Ectodermal cell (in vitro differentiated cells): ENCODE measurements at regions not wholly inside any gene's neighbourhood (a gene's known extent, or its start where the extent isn't known, plus 50 kb on each side); places are given as distances from the start of the nearest gene placed in this dataset.

Experiments
- H3K27ac ChIP-seq: 2 replicates; pipeline ENCODE4 v1.7.0; 2013; ENCODE audit warnings: mild to moderate bottlenecking, low read depth, low read length; ENCODE audit not compliant: insufficient read depth, poor library complexity, severe bottlenecking
- H3K27me3 ChIP-seq: 2 replicates; pipeline ENCODE4 v1.7.0; 2013; ENCODE audit warnings: mild to moderate bottlenecking, low read length; ENCODE audit not compliant: insufficient read depth, control insufficient read depth, poor library complexity, severe bottlenecking
- H3K36me3 ChIP-seq: one replicate; pipeline ENCODE4 v1.7.0; 2013; ENCODE audit warnings: low read length; ENCODE audit not compliant: control insufficient read depth, insufficient read depth
- H3K4me1 ChIP-seq: one replicate; pipeline ENCODE4 v1.7.0; 2013; ENCODE audit warnings: low read length; ENCODE audit not compliant: control insufficient read depth, insufficient read depth
- H3K4me3 ChIP-seq: 2 replicates; pipeline ENCODE4 v1.7.0; 2013; ENCODE audit warnings: low read depth, low read length, control low read depth; ENCODE audit not compliant: insufficient read depth
- H3K9me3 ChIP-seq: 2 replicates; pipeline ENCODE4 v1.7.0; 2013; ENCODE audit warnings: mild to moderate bottlenecking, low read length, moderate library complexity; ENCODE audit not compliant: control insufficient read depth
- WGBS, 2 experiments: methylation state at CpG; one replicate each; pipeline ENCODE4 v1.1.7; 2013; ENCODE audit warnings: missing lambda C conversion rate in 2 of 2; 5-methylcytosine and 5-hydroxymethylcytosine counted together

- no peak overlapping the region for H3K27ac ChIP-seq
- H3K4me3 ChIP-seq, result no peak overlapping the region
- 80 to 98% methylated on average over 2 of the region's 2 CpGs for WGBS, 2 experiments
- H3K4me1 ChIP-seq, result no peaks in the 10 kb centered on the region
- H3K27me3 ChIP-seq, result no peaks in the 10 kb centered on the region
- H3K9me3 ChIP-seq, result no peaks in the 10 kb centered on the region
- no peaks in the 10 kb centered on the region for H3K36me3 ChIP-seq
These were observed 766.7 kb upstream of the GHITM start for GRCh38 chr10:83372646-83373045.

- Histone ChIP-seq H3K4me1 (no peaks in the 10 kb centered on the region), H3K27me3 (no peaks in the 10 kb centered on the region), H3K4me3 (no peak overlapping the region), H3K27ac (no peak overlapping the region), H3K36me3 (no peaks in the 10 kb centered on the region), H3K9me3 (no peaks in the 10 kb centered on the region)
- 93 to 95% methylated on average over 2 of the region's 2 CpGs for WGBS, 2 experiments
These were observed 765.6 kb upstream of the GHITM start for GRCh38 chr10:83373671-83374070.

GRCh38 chr10:83374741-83375140 is 764.6 kb upstream of the GHITM start:
- Histone ChIP-seq H3K27me3 (no peaks in the 10 kb centered on the region), H3K4me3 (no peak overlapping the region), H3K27ac (no peak overlapping the region), H3K9me3 (no peaks in the 10 kb centered on the region), H3K36me3 (no peaks in the 10 kb centered on the region), H3K4me1 (no peaks in the 10 kb centered on the region)

- Histone ChIP-seq H3K27me3 (no peaks in the 10 kb centered on the region), H3K4me3 (no peak overlapping the region), H3K4me1 (no peaks in the 10 kb centered on the region), H3K9me3 (no peaks in the 10 kb centered on the region), H3K36me3 (no peaks in the 10 kb centered on the region), H3K27ac (no peak overlapping the region)
- WGBS, 2 experiments, result 87 to 94% methylated on average over 2 of the region's 2 CpGs
These were observed 764.0 kb upstream of the GHITM start for GRCh38 chr10:83375274-83375673.

- Histone ChIP-seq H3K9me3 (no peaks in the 10 kb centered on the region), H3K4me3 (no peak overlapping the region), H3K36me3 (no peaks in the 10 kb centered on the region), H3K4me1 (no peaks in the 10 kb centered on the region), H3K27ac (no peak overlapping the region), H3K27me3 (no peaks in the 10 kb centered on the region)
- WGBS, 2 experiments, result 86% methylated on average over 1 of the region's 1 CpG; no CpG with 5 or more reads in 1 of the 2 experiments
These were observed 741.5 kb upstream of the GHITM start for GRCh38 chr10:83397806-83398205.

- no peak overlapping the region for H3K4me3 ChIP-seq
- H3K27me3 ChIP-seq, result no peaks in the 10 kb centered on the region
- H3K9me3 ChIP-seq, result no peaks in the 10 kb centered on the region
- H3K36me3 ChIP-seq, result no peaks in the 10 kb centered on the region
- WGBS, 2 experiments, result no CpG with 5 or more reads among the region's 2 CpGs
- H3K4me1 ChIP-seq, result no peaks in the 10 kb centered on the region
- no peak overlapping the region for H3K27ac ChIP-seq
These were observed 728.7 kb upstream of the GHITM start for GRCh38 chr10:83410570-83410969.

GRCh38 chr10:83425306-83425705 is 714.0 kb upstream of the GHITM start:
- no peaks in the 10 kb centered on the region for H3K4me1 ChIP-seq
- no peaks in the 10 kb centered on the region for H3K27me3 ChIP-seq
- H3K36me3 ChIP-seq, result no peaks in the 10 kb centered on the region
- no peak overlapping the region for H3K4me3 ChIP-seq
- no peak overlapping the region for H3K27ac ChIP-seq
- 95 to 96% methylated on average over 2 of the region's 2 CpGs for WGBS, 2 experiments
- H3K9me3 ChIP-seq, result peaks cover 5% of the 10 kb centered on the region

GRCh38 chr10:83427101-83427500 is 712.2 kb upstream of the GHITM start:
- H3K27ac ChIP-seq, result no peak overlapping the region
- H3K36me3 ChIP-seq, result no peaks in the 10 kb centered on the region
- WGBS, 2 experiments, result 86% methylated on average over 4 of the region's 4 CpGs
- H3K9me3 ChIP-seq, result peaks cover 5% of the 10 kb centered on the region
- H3K27me3 ChIP-seq, result no peaks in the 10 kb centered on the region
- H3K4me3 ChIP-seq, result no peak overlapping the region
- no peaks in the 10 kb centered on the region for H3K4me1 ChIP-seq

- no peak overlapping the region for H3K27ac ChIP-seq
- 88 to 92% methylated on average over 7 to 8 of the region's 8 CpGs for WGBS, 2 experiments
These were observed 706.9 kb upstream of the GHITM start for GRCh38 chr10:83432261-83433045.

GRCh38 chr10:83433705-83434104 is 705.6 kb upstream of the GHITM start:
- 84 to 90% methylated on average over 4 of the region's 4 CpGs for WGBS, 2 experiments
- Histone ChIP-seq H3K27ac (no peak overlapping the region), H3K27me3 (no peaks in the 10 kb centered on the region), H3K4me3 (no peak overlapping the region), H3K36me3 (no peaks in the 10 kb centered on the region), H3K4me1 (no peaks in the 10 kb centered on the region), H3K9me3 (peaks cover 5% of the 10 kb centered on the region)

More at GRCh38 chr10:83432261-83433045, 706.9 kb upstream of the GHITM start:
- no peaks in the 10 kb centered on the region for H3K36me3 ChIP-seq
- H3K4me1 ChIP-seq, result no peaks in the 10 kb centered on the region
- no peak overlapping the region for H3K4me3 ChIP-seq
- H3K9me3 ChIP-seq, result peaks cover 5% of the 10 kb centered on the region
- H3K27me3 ChIP-seq, result no peaks in the 10 kb centered on the region
